NB4 (cell line): ENCODE measurements at regions not wholly inside any gene's neighbourhood (a gene's known extent, or its start where the extent isn't known, plus 50 kb on each side); places are given as distances from the start of the nearest gene placed in this dataset.

Source experiments
- CTCF ChIP-seq: IDR thresholded peaks from one replicate; pipeline ENCODE4 v1.5.1; 2012; ENCODE audit warnings: low read depth, low read length
- POLR2A ChIP-seq: IDR thresholded peaks from 2 replicates; pipeline ENCODE4 v1.6.1; 2011; ENCODE audit warnings: mild to moderate bottlenecking; ENCODE audit not compliant: insufficient read length; ENCODE audit errors: extremely low read depth

- TF ChIP-seq POLR2A (no peak), CTCF (no peak)
Observed at GRCh38 chr9:107214381-107214780, 68.7 kb upstream of the RAD23B start.
